ENCODE measurements at regions not wholly inside any gene's neighbourhood (a gene's known extent, or its start where the extent isn't known, plus 50 kb on each side); places are given as distances from the start of the nearest gene placed in this dataset.

- DNase-seq (ENCODE audit: low read depth): no peak
- H3K4me3 ChIP-seq (ENCODE audit: control insufficient read depth, low read depth, low read length): no peak overlapping the region
- TF ChIP-seq, protein P1, sequence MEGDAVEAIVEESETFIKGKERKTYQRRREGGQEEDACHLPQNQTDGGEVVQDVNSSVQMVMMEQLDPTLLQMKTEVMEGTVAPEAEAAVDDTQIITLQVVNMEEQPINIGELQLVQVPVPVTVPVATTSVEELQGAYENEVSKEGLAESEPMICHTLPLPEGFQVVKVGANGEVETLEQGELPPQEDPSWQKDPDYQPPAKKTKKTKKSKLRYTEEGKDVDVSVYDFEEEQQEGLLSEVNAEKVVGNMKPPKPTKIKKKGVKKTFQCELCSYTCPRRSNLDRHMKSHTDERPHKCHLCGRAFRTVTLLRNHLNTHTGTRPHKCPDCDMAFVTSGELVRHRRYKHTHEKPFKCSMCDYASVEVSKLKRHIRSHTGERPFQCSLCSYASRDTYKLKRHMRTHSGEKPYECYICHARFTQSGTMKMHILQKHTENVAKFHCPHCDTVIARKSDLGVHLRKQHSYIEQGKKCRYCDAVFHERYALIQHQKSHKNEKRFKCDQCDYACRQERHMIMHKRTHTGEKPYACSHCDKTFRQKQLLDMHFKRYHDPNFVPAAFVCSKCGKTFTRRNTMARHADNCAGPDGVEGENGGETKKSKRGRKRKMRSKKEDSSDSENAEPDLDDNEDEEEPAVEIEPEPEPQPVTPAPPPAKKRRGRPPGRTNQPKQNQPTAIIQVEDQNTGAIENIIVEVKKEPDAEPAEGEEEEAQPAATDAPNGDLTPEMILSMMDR (conservative IDR thresholded peaks at IDR 0.05; ENCODE audit: control insufficient read depth, insufficient read depth, low read depth, low read length): no peak
Observed at GRCh38 chr18:45350404-45351156, 264.7 kb upstream of the SLC14A2 start.

- no peak overlapping the region for H3K4me3 ChIP-seq (ENCODE audit: control insufficient read depth, low read depth, low read length)
- DNase-seq (ENCODE audit: low read depth): no peak
- TF ChIP-seq, protein P1 (conservative IDR thresholded peaks at IDR 0.05; ENCODE audit: control insufficient read depth, insufficient read depth, low read depth, low read length): no peak
Observed at GRCh38 chr18:45352874-45353273, 262.4 kb upstream of the SLC14A2 start.

DNA sequence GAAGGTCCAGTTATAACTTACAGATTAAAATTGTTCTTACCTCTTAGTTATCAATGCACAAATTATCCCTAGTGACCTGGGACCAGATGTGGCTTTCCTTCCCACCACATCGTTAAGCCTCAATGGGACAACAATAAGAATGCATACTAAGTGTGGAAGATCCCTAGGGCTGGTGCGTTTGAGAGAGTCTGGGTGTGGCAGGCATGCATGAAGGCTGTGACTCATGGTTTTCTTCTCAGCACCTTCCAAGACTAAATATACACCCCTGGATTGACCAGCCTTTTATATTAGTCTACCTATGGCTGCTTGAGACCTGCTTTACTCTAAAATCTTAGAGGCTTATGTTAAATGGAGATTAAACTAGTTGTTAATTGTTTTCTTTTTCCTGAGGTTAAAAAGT, 261.7 kb upstream of the SLC14A2 start:
- TF ChIP-seq, protein P1 (conservative IDR thresholded peaks at IDR 0.05; ENCODE audit: control insufficient read depth, insufficient read depth, low read depth, low read length): no peak
- H3K4me3 ChIP-seq (ENCODE audit: control insufficient read depth, low read depth, low read length): no peak overlapping the region
- peak; percentile 17 for DNase-seq (ENCODE audit: low read depth)

DNA sequence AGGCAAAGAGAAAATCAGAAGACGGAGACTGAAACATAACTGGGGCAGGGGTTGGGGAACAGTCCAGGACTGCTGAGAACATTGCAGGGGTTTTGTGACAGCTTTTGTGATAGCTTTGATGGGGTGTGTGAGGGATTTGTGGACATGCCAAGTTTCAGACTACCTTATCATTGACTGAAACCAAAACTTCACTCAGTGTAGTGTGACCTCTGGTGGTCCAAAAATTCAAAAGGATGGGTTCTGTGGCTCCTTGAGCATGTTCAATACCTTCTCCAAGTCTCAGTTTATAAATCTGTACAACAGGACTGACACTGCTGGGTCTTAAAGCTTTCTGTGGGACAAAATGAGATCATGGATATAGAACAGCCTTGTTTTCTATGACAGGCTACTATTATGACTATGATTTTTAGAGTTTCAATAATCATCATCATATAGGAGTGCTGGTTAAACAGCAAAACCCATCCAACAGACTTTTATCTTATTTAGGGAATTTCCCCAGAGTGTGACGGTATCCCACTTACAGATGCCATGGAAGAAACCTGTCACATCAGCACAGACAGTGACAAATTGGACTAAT, 259.2 kb upstream of the SLC14A2 start:
- no peak for DNase-seq (ENCODE audit: low read depth)
- TF ChIP-seq, protein P1 (conservative IDR thresholded peaks at IDR 0.05; ENCODE audit: control insufficient read depth, insufficient read depth, low read depth, low read length): no peak
- no peak overlapping the region for H3K4me3 ChIP-seq (ENCODE audit: control insufficient read depth, low read depth, low read length)

DNA sequence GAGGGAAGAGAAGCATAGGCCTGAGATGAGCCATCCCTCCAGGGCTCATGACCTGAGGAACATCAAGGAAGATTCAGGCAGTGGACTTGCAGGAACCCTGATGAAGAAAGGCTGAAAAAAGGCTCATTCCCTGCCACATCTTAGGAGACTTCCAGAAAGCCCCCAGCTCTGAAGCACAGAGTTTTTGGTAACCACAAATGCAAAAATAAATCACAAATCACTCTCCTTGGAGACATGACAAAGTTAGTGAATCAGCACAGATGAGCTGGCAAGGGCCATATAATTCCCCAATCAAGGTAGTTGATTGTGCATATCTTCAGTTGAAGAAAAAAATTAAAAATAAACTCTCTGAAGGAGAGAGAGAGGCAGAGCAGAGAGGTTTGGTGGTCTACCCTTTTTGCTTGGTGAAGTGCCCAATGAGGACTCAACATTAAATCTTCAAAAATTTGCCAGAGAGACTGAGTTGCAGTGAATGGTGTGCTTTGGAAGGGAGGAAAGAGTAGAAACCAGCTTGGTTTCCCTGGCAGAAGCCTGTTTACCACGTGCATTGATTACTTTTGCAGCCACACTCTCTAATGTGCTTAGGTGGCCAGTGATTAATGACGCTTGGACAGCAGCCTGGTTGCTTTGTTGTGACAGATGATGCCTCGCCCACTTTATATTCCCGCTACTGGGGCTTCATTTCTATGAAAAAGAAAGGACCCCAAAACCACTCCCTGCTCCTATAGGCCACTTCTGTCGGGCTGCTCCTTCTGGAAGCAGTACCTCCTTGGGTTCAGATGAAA, 257.4 kb upstream of the SLC14A2 start:
- TF ChIP-seq, protein P1 (conservative IDR thresholded peaks at IDR 0.05; ENCODE audit: control insufficient read depth, insufficient read depth, low read depth, low read length): no peak
- peak; percentile 75 for DNase-seq (ENCODE audit: low read depth)
- no peak overlapping the region for H3K4me3 ChIP-seq (ENCODE audit: control insufficient read depth, low read depth, low read length)

DNA sequence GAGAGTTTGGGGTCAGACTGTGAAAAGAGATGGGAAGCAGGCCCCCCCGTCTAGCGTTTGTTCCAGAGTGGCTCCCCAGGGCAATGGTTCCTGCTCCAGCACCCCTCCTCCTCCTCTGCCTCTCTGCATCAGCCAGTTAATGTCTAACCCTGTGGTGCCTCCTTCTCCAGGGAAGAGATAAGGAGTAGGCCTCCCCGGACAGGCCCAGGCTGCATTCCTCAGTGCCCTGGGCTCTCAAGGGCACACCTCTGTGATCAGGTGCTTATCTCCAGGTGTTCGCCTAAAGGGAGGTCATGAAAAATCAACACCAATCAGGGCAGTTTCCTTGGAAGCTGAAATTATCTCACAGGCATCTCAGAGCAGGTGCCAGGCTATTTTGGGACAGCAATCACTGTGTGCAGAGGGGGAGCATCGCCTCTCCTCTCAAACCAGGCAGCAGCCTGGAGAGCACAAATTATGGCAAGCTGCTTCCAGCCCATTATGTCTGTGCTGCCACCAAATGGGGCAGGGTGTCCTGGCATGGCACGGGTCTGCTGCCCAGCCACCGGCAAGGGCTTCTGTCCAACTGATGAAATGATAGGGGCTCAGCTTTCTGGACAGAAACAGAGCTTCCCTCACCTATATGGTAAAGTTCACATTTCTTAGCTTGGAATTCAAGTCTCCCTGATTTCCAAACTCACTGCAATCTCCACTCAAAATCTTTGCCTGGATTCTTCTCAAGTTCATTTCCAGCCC, 255.8 kb upstream of the SLC14A2 start:
- no peak overlapping the region for H3K4me3 ChIP-seq (ENCODE audit: control insufficient read depth, low read depth, low read length)
- TF ChIP-seq, protein P1 (conservative IDR thresholded peaks at IDR 0.05; ENCODE audit: control insufficient read depth, insufficient read depth, low read depth, low read length): no peak
- no peak for DNase-seq (ENCODE audit: low read depth)
